ENCODE measurements at regions not wholly inside any gene's neighbourhood (a gene's known extent, or its start where the extent isn't known, plus 50 kb on each side); places are given as distances from the start of the nearest gene placed in this dataset.
"Not testable (repeated sequence)": the region's sequence is repeated elsewhere in the genome, so short reads cannot be mapped to it uniquely, and the experiment has no call there.

DNA sequence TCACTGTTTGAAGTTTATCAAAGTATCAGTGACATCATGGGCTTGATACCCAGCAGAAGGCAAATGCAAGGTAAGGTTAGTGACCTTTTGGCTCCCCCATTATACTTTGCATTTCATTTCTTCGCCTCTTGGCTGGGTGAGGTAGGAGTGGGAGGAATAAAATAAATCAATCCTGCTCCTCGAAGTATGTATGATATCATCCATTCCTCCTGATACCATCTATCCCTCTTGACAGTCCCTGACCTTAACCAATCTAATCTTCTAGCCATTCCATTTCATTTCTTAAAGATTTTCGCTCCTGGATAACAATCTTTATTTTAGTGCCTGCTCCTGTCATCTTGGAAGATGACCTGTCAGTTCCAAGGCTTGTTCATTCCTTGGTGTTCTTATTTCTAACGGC is 1083.3 kb downstream of the NXPH1 start:
- H3K4me3 Mint-ChIP-seq, result no peak overlapping the region
- no peak overlapping the region for H3K27ac Mint-ChIP-seq
- H3K36me3 ChIP-seq (replicated peaks in 1 of 2; ENCODE audit: control insufficient read depth in 1 of 2, insufficient read depth in 2 of 2, low read length in 2 of 2), result no peaks in the 10 kb centered on the region
- peaks cover 0 to 2% (median 0%) of the 10 kb centered on the region in 3 donors for H3K27me3 Mint-ChIP-seq (ENCODE audit: low read depth in 3 of 3)
- H3K79me2 ChIP-seq (ENCODE audit: insufficient read depth, low read length), result no peaks in the 10 kb centered on the region
- no peaks in the 10 kb centered on the region for H3K27me3 ChIP-seq (ENCODE audit: control insufficient read depth in 2 of 2, insufficient read depth in 2 of 2, low read length in 2 of 2)
- TF ChIP-seq, protein P1, sequence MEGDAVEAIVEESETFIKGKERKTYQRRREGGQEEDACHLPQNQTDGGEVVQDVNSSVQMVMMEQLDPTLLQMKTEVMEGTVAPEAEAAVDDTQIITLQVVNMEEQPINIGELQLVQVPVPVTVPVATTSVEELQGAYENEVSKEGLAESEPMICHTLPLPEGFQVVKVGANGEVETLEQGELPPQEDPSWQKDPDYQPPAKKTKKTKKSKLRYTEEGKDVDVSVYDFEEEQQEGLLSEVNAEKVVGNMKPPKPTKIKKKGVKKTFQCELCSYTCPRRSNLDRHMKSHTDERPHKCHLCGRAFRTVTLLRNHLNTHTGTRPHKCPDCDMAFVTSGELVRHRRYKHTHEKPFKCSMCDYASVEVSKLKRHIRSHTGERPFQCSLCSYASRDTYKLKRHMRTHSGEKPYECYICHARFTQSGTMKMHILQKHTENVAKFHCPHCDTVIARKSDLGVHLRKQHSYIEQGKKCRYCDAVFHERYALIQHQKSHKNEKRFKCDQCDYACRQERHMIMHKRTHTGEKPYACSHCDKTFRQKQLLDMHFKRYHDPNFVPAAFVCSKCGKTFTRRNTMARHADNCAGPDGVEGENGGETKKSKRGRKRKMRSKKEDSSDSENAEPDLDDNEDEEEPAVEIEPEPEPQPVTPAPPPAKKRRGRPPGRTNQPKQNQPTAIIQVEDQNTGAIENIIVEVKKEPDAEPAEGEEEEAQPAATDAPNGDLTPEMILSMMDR (IDR thresholded peaks at IDR 0.05), result no peak
- peaks cover 0 to 4% (median 0%) of the 10 kb centered on the region in 7 donors for H3K9me3 Mint-ChIP-seq
- H3K9ac ChIP-seq (ENCODE audit: insufficient read depth, low read length, poor library complexity, severe bottlenecking), result no peak overlapping the region
- H3K4me1 Mint-ChIP-seq, result no peaks in the 10 kb centered on the region
- DNase-seq, result no peak
- no peaks in the 10 kb centered on the region for H3K36me3 Mint-ChIP-seq
- intact Hi-C loops (cut with micrococcal nuclease), result no loop called here
- H3K4me1 ChIP-seq (ENCODE audit: control insufficient read depth in 1 of 2, insufficient read depth in 2 of 2, low read length in 2 of 2), result no peaks in the 10 kb centered on the region
- H3K4me2 ChIP-seq (replicated peaks; ENCODE audit: extremely low read depth, low read length, poor library complexity, severe bottlenecking), result no peak overlapping the region
- H3K27ac ChIP-seq (ENCODE audit: low read depth in 1 of 2, low read length in 2 of 2), result no peak overlapping the region
- no peaks in the 10 kb centered on the region for H3K9me3 ChIP-seq (replicated peaks in 1 of 2; ENCODE audit: control insufficient read depth in 1 of 2, insufficient read depth in 1 of 2, low read length in 2 of 2)
- WGBS (ENCODE audit: insufficient coverage), result 100% methylated on average over 1 of the region's 4 CpGs
- H3K4me3 ChIP-seq (replicated peaks in 1 of 3; ENCODE audit: low read depth in 2 of 3, low read length in 3 of 3), result no peak overlapping the region
- H4K20me1 ChIP-seq (ENCODE audit: insufficient read depth, low read length), result no peaks in the 10 kb centered on the region
- no peak overlapping the region for H2AFZ ChIP-seq (ENCODE audit: insufficient read depth, low read depth, low read length, poor library complexity, severe bottlenecking)

DNA sequence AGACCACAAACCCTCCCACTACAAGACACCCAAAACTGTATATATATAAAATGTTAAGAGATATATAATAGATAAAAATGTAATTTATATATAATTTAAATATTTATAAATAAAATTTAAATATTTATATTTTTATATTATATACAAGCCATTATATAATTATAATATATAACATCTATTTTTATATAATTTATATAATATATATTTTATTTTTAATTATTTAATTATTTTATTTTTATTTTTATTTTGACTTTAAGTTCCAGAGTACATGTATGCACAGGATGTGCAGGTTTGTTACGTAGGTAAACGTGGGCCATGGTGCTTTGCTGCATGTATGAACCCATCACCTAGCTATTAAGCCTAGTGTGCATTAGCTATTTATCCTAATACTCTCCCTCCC is 1090.2 kb downstream of the NXPH1 start:
- no peaks in the 10 kb centered on the region for H3K36me3 Mint-ChIP-seq
- Histone ChIP-seq H3K4me1 (ENCODE audit: control insufficient read depth in 1 of 2, insufficient read depth in 2 of 2, low read length in 2 of 2) (no peaks in the 10 kb centered on the region), H3K27me3 (ENCODE audit: control insufficient read depth in 2 of 2, insufficient read depth in 2 of 2, low read length in 2 of 2) (no peaks in the 10 kb centered on the region), H2AFZ (ENCODE audit: insufficient read depth, low read depth, low read length, poor library complexity, severe bottlenecking) (no peak overlapping the region), H3K4me3 (replicated peaks in 1 of 3; ENCODE audit: low read depth in 2 of 3, low read length in 3 of 3) (no peak overlapping the region), H3K4me2 (replicated peaks; ENCODE audit: extremely low read depth, low read length, poor library complexity, severe bottlenecking) (no peak overlapping the region), H3K36me3 (replicated peaks in 1 of 2; ENCODE audit: control insufficient read depth in 1 of 2, insufficient read depth in 2 of 2, low read length in 2 of 2) (no peaks in the 10 kb centered on the region), H3K9ac (ENCODE audit: insufficient read depth, low read length, poor library complexity, severe bottlenecking) (no peak overlapping the region), H3K79me2 (ENCODE audit: insufficient read depth, low read length) (no peaks in the 10 kb centered on the region), H4K20me1 (ENCODE audit: insufficient read depth, low read length) (no peaks in the 10 kb centered on the region), H3K27ac (ENCODE audit: low read depth in 1 of 2, low read length in 2 of 2) (no peak overlapping the region), H3K9me3 (replicated peaks in 1 of 2; ENCODE audit: control insufficient read depth in 1 of 2, insufficient read depth in 1 of 2, low read length in 2 of 2) (no peaks in the 10 kb centered on the region)
- H3K9me3 Mint-ChIP-seq, result peaks cover 0 to 2% (median 0%) of the 10 kb centered on the region in 7 donors
- H3K27ac Mint-ChIP-seq, result no peak overlapping the region
- no CpG with 5 or more reads among the region's 2 CpGs for WGBS (ENCODE audit: insufficient coverage)
- DNase-seq, result no peak
- intact Hi-C loops (cut with micrococcal nuclease), result no loop called here
- TF ChIP-seq, protein P1 (IDR thresholded peaks at IDR 0.05), result no peak
- H3K4me1 Mint-ChIP-seq, result no peaks in the 10 kb centered on the region
- H3K4me3 Mint-ChIP-seq, result no peak overlapping the region
- no peaks in the 10 kb centered on the region for H3K27me3 Mint-ChIP-seq (ENCODE audit: low read depth in 3 of 3)

DNA sequence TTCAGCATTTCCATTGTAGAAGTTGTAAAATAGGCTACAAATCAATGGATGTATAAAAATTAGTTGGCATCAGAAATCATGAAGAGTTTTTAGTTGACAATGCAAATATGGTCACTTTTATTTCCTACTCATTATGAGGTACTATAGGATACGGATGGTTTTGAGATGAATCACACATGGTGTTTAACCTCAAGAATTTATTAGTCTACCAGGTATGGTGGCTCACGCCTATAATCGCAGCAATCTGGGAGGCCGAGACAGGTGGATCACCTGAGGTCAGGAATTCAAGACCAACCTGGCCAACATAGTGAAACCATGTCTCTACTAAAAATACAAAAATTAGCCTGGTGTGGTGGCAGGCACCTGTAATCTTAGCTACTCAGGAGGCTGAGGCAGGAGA is 1119.0 kb downstream of the NXPH1 start:
- H3K4me1 ChIP-seq (ENCODE audit: control insufficient read depth in 1 of 2, insufficient read depth in 2 of 2, low read length in 2 of 2); H3K9ac ChIP-seq (ENCODE audit: insufficient read depth, low read length, poor library complexity, severe bottlenecking); H3K4me3 ChIP-seq (replicated peaks in 1 of 3; ENCODE audit: low read depth in 2 of 3, low read length in 3 of 3); H3K79me2 ChIP-seq (ENCODE audit: insufficient read depth, low read length); H3K27ac Mint-ChIP-seq; H4K20me1 ChIP-seq (ENCODE audit: insufficient read depth, low read length); H3K36me3 Mint-ChIP-seq; H3K36me3 ChIP-seq (replicated peaks in 1 of 2; ENCODE audit: control insufficient read depth in 1 of 2, insufficient read depth in 2 of 2, low read length in 2 of 2); intact Hi-C loops (cut with micrococcal nuclease); H2AFZ ChIP-seq (ENCODE audit: insufficient read depth, low read depth, low read length, poor library complexity, severe bottlenecking); H3K27ac ChIP-seq (ENCODE audit: low read depth in 1 of 2, low read length in 2 of 2); H3K4me3 Mint-ChIP-seq; H3K27me3 Mint-ChIP-seq (ENCODE audit: low read depth in 3 of 3); H3K4me1 Mint-ChIP-seq; H3K4me2 ChIP-seq (replicated peaks; ENCODE audit: extremely low read depth, low read length, poor library complexity, severe bottlenecking); H3K27me3 ChIP-seq (ENCODE audit: control insufficient read depth in 2 of 2, insufficient read depth in 2 of 2, low read length in 2 of 2); DNase-seq: not testable (repeated sequence)
- H3K9me3 ChIP-seq (replicated peaks in 1 of 2; ENCODE audit: control insufficient read depth in 1 of 2, insufficient read depth in 1 of 2, low read length in 2 of 2), result peaks cover 13 to 15% of the 10 kb centered on the region in 2 donors
- WGBS (ENCODE audit: insufficient coverage), result 100% methylated on average over 3 of the region's 4 CpGs
- H3K9me3 Mint-ChIP-seq, result peaks cover 0 to 10% (median 4%) of the 10 kb centered on the region in 7 donors
